SK-N-SH (cell line): ENCODE measurements at regions not wholly inside any gene's neighbourhood (a gene's known extent, or its start where the extent isn't known, plus 50 kb on each side); places are given as distances from the start of the nearest gene placed in this dataset.

Experiments used
- CTCF ChIA-PET: fragments of 300-600, 350-600 bp; formaldehyde crosslinking; extraction: SDS; loops from one replicate; lab custom pipeline; 2021; lab: Yijun Ruan, JAX
- POLR2A ChIA-PET: fragments of 350-600 bp; sonication (Branson Sonifier 250); formaldehyde crosslinking; extraction: SDS; loops from one replicate; lab custom pipeline; 2020; ENCODE audit warnings: antibody characterized with exemption, inconsistent platforms; lab: Yijun Ruan, JAX
- DNase-seq: peaks from one replicate; pipeline ENCODE4 v3.0.0; 2012
- H2AFZ ChIP-seq: fragments of 200-600 bp; sonication (generic); 2 replicates; pipeline ENCODE4 v1.8.1; 2016; ENCODE audit warnings: antibody characterized with exemption, mild to moderate bottlenecking, low read depth
- H3F3A ChIP-seq: fragments of 200-600 bp; sonication (generic); replicated peaks from 2 replicates; pipeline ENCODE3; 2016; ENCODE audit warnings: antibody characterized with exemption, mild to moderate bottlenecking; ENCODE audit not compliant: insufficient read depth
- H3K27ac ChIP-seq, 2 experiments: fragments of 200-500 bp in 1 of 2; fragments of 200-600 bp in 1 of 2; sonication (Bioruptor generic) in 1 of 2; sonication (generic), shearing (Covaris generic) in 1 of 2; 2 replicates each; pipeline versions ENCODE4 v1.5.1 to v1.6.1; 2014 to 2016; ENCODE audit warnings: low read depth in 2 of 2, inconsistent platforms in 1 of 2, low read length in 1 of 2, mild to moderate bottlenecking in 1 of 2, mixed read lengths in 1 of 2
- H3K27me3 ChIP-seq: fragments of 200-600 bp; sonication (generic), shearing (Covaris generic); 2 replicates; pipeline ENCODE4 v1.6.1; 2016; ENCODE audit warnings: mixed run types; ENCODE audit not compliant: insufficient read depth
- H3K36me3 ChIP-seq, 2 experiments: fragments of 200-500 bp in 1 of 2; fragments of 200-600 bp in 1 of 2; sonication (Bioruptor generic) in 1 of 2; sonication (generic) in 1 of 2; replicated peaks in 1 of 2; 2 replicates each; pipeline versions ENCODE3 to v1.5.1; 2014 to 2016; ENCODE audit warnings: low read length in 1 of 2, mild to moderate bottlenecking in 1 of 2; ENCODE audit not compliant: insufficient read depth in 2 of 2, control insufficient read depth in 1 of 2
- H3K4me1 ChIP-seq, 2 experiments: fragments of 200-500 bp in 1 of 2; fragments of 200-600 bp in 1 of 2; sonication (Bioruptor generic) in 1 of 2; sonication (generic), shearing (Covaris generic) in 1 of 2; 2 replicates each; pipeline versions ENCODE4 v1.5.1 to v1.6.1; 2014 to 2016; ENCODE audit warnings: low read depth in 1 of 2, low read length in 1 of 2, mixed run types in 1 of 2; ENCODE audit not compliant: insufficient read depth in 2 of 2, control insufficient read depth in 1 of 2
- H3K4me2 ChIP-seq: fragments of 200-600 bp; sonication (generic), shearing (Covaris generic); 2 replicates; pipeline ENCODE4 v1.6.1; 2017; ENCODE audit warnings: mixed run types
- H3K4me3 ChIP-seq, 2 experiments: fragments of 200-500 bp in 1 of 2; fragments of 200-600 bp in 1 of 2; sonication (Bioruptor generic) in 1 of 2; sonication (generic), shearing (Covaris generic) in 1 of 2; 2 replicates each; pipeline versions ENCODE4 v1.5.1 to v1.8.1; 2014 to 2016; ENCODE audit warnings: low read depth in 2 of 2, inconsistent platforms in 1 of 2, low read length in 1 of 2, mild to moderate bottlenecking in 1 of 2, mixed read lengths in 1 of 2, moderate library complexity in 1 of 2
- H3K79me2 ChIP-seq: fragments of 200-600 bp; sonication (generic); 2 replicates; pipeline ENCODE4 v1.8.1; 2017; ENCODE audit warnings: mild to moderate bottlenecking; ENCODE audit not compliant: insufficient read depth
- H3K9ac ChIP-seq: fragments of 200-600 bp; sonication (generic); 2 replicates; pipeline ENCODE4 v1.6.1; 2017; ENCODE audit warnings: mixed run types
- H3K9me2 ChIP-seq: fragments of 200-600 bp; sonication (generic); 2 replicates; pipeline ENCODE4 v1.6.1; 2017; ENCODE audit warnings: mixed run types
- H3K9me3 ChIP-seq: fragments of 200-600 bp; sonication (generic); 2 replicates; pipeline ENCODE4 v1.6.1; 2017; ENCODE audit warnings: mixed run types, mild to moderate bottlenecking, moderate library complexity
- H4K20me1 ChIP-seq: fragments of 200-600 bp; sonication (generic); 2 replicates; pipeline ENCODE4 v1.6.1; 2017; ENCODE audit warnings: mild to moderate bottlenecking, mixed run types; ENCODE audit not compliant: insufficient read depth
- EP300 ChIP-seq, 2 experiments: IDR thresholded peaks; 2 replicates each; pipeline versions ENCODE4 v1.4.0 to v1.6.1; 2012; ENCODE audit warnings: borderline replicate concordance in 1 of 2, low read depth in 1 of 2, low read length in 1 of 2
- FOXJ3 ChIP-seq: sonication (generic); formaldehyde crosslinking; IDR thresholded peaks from 2 replicates; pipeline ENCODE4 v1.5.1; 2020; ENCODE audit warnings: mild to moderate bottlenecking, missing genetic modification reagents
- FOXM1 ChIP-seq: IDR thresholded peaks from 2 replicates; pipeline ENCODE4 v1.4.0; 2012; ENCODE audit warnings: low read depth, mild to moderate bottlenecking
- GABPA ChIP-seq: IDR thresholded peaks from 2 replicates; pipeline ENCODE4 v1.4.0; 2012; ENCODE audit warnings: low read depth, mild to moderate bottlenecking
- GATA2 ChIP-seq: sonication (generic); formaldehyde crosslinking; IDR thresholded peaks from 2 replicates; pipeline ENCODE4 v1.5.0; 2020; ENCODE audit warnings: mild to moderate bottlenecking, missing genetic modification reagents
- IRF3 ChIP-seq: fragments of 150-350 bp; IDR thresholded peaks from 2 replicates; pipeline ENCODE4 v1.6.1; 2016; ENCODE audit warnings: mild to moderate bottlenecking, low read depth, low read length
- MAX ChIP-seq: IDR thresholded peaks from 2 replicates; pipeline ENCODE4 v1.4.0; 2012; ENCODE audit warnings: low read depth
- POLR2AphosphoS5 ChIP-seq: IDR thresholded peaks from 2 replicates; pipeline ENCODE4 v1.6.1; 2012; ENCODE audit warnings: low read depth, low read length
- RAD21 ChIP-seq: IDR thresholded peaks from 2 replicates; pipeline ENCODE4 v1.6.1; 2012; ENCODE audit warnings: mild to moderate bottlenecking, low read length
- RFX5 ChIP-seq: IDR thresholded peaks from 2 replicates; pipeline ENCODE4 v1.6.1; 2012; ENCODE audit warnings: mild to moderate bottlenecking, improper control_type of control experiment, low read length
- USF2 ChIP-seq: fragments of 150-350 bp; IDR thresholded peaks from 2 replicates; pipeline ENCODE4 v1.6.1; 2017; ENCODE audit warnings: antibody characterized with exemption, low read length, low read depth, borderline replicate concordance
- WGBS: methylation state at CpG from one replicate; pipeline ENCODE4 v1.1.6; 2017; ENCODE audit warnings: low lambda C conversion rate; 5-methylcytosine and 5-hydroxymethylcytosine counted together

- no peaks in the 10 kb centered on the region for H3K36me3 ChIP-seq
- H3K27me3 ChIP-seq, result no peaks in the 10 kb centered on the region
- no peaks in the 10 kb centered on the region for H3K79me2 ChIP-seq
- H3K4me1 ChIP-seq, result no peaks in the 10 kb centered on the region
- H3K27ac ChIP-seq, result no peak overlapping the region
- no peak for DNase-seq
- H3K4me2 ChIP-seq, result no peak overlapping the region
- H3K9ac ChIP-seq, result no peak overlapping the region
- H3K4me3 ChIP-seq, result no peak overlapping the region
- no peak for TF ChIP-seq FOXJ3 (CRISPR knock-in tag)
- peaks cover 14% of the 10 kb centered on the region; the same call in 1 of the 2 replicates for H3K9me3 ChIP-seq
- no peaks in the 10 kb centered on the region for H3K9me2 ChIP-seq
- ChIA-PET POLR2A (no interaction called here), CTCF (no interaction called here)
- H3F3A ChIP-seq, result no peaks in the 10 kb centered on the region
- no peak overlapping the region for H2AFZ ChIP-seq
- no peaks in the 10 kb centered on the region for H4K20me1 ChIP-seq
Observed at GRCh38 chr18:53664575-53664974, 559.9 kb downstream of the MBD2 start.

- DNase-seq, result no peak
- Histone ChIP-seq H3K4me3 (no peak overlapping the region), H3K27me3 (no peaks in the 10 kb centered on the region), H3K9me3 (peaks cover 14% of the 10 kb centered on the region; the same call in 1 of the 2 replicates), H3K9me2 (no peaks in the 10 kb centered on the region), H3K4me1 (no peaks in the 10 kb centered on the region), H3K9ac (no peak overlapping the region), H3K4me2 (no peak overlapping the region), H3K27ac (no peak overlapping the region), H3K36me3 (no peaks in the 10 kb centered on the region), H2AFZ (no peak overlapping the region), H3K79me2 (no peaks in the 10 kb centered on the region), H4K20me1 (no peaks in the 10 kb centered on the region), H3F3A (no peaks in the 10 kb centered on the region)
- WGBS, result 29% methylated on average over 2 of the region's 2 CpGs
- ChIA-PET POLR2A (no interaction called here), CTCF (no interaction called here)
- no peak for TF ChIP-seq GABPA
- TF ChIP-seq, all 33 proteins: peak for 0
Observed at GRCh38 chr18:53660306-53660705, 564.2 kb downstream of the MBD2 start.

GRCh38 chr18:53657257-53657656 is 567.2 kb downstream of the MBD2 start:
- CTCF ChIA-PET, result no interaction called here
- H3K4me2 ChIP-seq, result no peak overlapping the region
- H3K9me2 ChIP-seq, result no peaks in the 10 kb centered on the region
- 6% methylated on average over 2 of the region's 2 CpGs for WGBS
- no peaks in the 10 kb centered on the region for H3F3A ChIP-seq
- H3K36me3 ChIP-seq, result no peaks in the 10 kb centered on the region
- no peak overlapping the region for H3K27ac ChIP-seq
- DNase-seq, result no peak
- H3K9me3 ChIP-seq, result peaks cover 7% of the 10 kb centered on the region; the same call in 1 of the 2 replicates
- no peaks in the 10 kb centered on the region for H4K20me1 ChIP-seq
- H3K79me2 ChIP-seq, result no peaks in the 10 kb centered on the region
- no peak for TF ChIP-seq IRF3
- no peak for TF ChIP-seq RFX5
- no peak for TF ChIP-seq POLR2AphosphoS5
- no peak for TF ChIP-seq GATA2 (CRISPR knock-in tag)
- no peak for TF ChIP-seq RAD21
- TF ChIP-seq MAX, result no peak
- TF ChIP-seq EP300 (IDR thresholded peaks at IDR 0.05; ENCODE audit: borderline replicate concordance in 1 of 2, low read depth in 1 of 2, low read length in 1 of 2), result no peak
- TF ChIP-seq FOXM1, result no peak
- TF ChIP-seq USF2, result no peak
- H3K4me1 ChIP-seq, result no peaks in the 10 kb centered on the region
- POLR2A ChIA-PET, result interaction anchor here (0.6 kb wide), 1 partner anchor 116 kb away, joined by 3 read pairs; no protein-coding TSS in a partner anchor
- H3K4me3 ChIP-seq, result no peak overlapping the region
- H2AFZ ChIP-seq, result no peak overlapping the region
- no peaks in the 10 kb centered on the region for H3K27me3 ChIP-seq
- H3K9ac ChIP-seq, result no peak overlapping the region
